ELF-1 (cell line): ENCODE measurements at regions not wholly inside any gene's neighbourhood (a gene's known extent, or its start where the extent isn't known, plus 50 kb on each side); places are given as distances from the start of the nearest gene placed in this dataset.

Experiments used
- DNase-seq: peaks from one replicate; pipeline ENCODE4 v3.0.0-alpha.2; 2016; ENCODE audit warnings: low read depth, low spot score

DNA sequence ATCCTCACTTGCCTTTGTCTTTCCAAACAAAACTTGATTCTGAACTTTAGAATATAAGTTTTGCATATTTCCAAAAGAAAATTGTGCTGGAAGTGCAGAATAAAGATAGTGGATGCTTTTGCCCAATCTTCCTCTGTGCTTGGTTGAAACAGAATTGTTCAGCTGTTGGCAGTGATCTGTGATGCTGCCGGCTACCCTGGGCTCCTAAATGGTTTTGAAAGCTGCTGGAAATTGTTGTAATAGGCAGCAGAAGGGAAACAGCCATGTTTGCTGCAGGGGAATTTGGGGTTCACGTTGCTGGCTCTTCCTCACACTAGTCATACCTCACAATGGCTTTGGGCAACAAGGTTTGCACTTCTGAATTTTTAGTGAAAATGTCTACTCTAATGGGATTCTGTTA is 398.0 kb downstream of the RAPGEF2 start:
- DNase-seq: no peak

DNA sequence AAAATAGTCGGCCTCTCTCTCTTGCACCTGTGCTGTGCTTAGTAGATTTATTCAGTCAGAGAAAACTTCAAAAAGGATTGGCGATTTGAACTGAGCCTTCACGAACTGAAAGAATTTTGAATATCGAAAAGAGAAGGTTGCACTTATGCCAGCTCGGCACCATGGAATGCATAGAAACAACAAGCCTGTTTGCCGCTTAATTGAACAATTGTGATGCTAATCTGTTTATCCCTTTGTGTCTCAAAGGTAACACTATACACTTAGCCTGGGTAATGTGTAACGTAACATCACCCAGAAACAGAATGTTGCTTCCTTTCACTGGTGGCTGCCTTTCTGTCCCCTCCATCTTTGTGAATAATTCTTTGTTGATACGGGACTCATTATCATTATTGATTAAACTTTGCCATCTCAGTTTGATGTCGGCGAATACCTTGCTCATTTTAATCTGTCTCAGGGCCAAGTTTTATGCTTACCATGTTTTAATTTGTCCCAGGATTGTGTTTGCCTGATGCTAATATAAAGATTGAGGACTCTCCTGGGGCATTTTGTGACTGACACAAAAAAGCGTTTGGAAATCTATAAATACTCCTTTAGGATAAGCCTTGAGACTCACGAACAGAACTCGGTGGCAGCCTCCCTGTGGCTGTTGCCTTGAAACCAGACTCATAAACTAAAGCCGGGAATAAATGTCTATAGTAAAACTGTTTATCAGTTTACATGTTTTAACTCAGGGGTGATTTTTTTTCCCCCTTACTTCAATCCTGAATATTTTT is 400.5 kb downstream of the RAPGEF2 start:
- DNase-seq: peak; percentile 22

DNA sequence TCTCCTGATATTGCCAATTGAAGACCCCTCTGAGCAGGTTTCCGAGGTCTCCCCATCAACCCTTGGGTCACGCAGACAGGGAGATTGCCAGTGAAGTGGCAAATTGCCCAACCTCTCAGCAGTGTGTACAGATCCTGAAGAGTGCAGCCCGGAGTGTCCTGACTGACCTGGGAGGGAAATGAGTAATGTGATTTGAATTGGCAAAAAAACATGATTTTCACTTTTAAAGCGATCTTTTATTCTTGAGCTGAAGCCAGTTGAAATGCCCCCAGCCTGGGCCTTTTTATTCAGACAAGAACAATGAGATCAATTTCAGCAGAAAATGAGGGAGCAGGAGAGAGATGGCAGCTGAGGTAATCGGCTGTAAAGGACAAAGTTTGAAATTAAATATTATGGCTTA is 401.8 kb downstream of the RAPGEF2 start:
- no peak for DNase-seq

DNA sequence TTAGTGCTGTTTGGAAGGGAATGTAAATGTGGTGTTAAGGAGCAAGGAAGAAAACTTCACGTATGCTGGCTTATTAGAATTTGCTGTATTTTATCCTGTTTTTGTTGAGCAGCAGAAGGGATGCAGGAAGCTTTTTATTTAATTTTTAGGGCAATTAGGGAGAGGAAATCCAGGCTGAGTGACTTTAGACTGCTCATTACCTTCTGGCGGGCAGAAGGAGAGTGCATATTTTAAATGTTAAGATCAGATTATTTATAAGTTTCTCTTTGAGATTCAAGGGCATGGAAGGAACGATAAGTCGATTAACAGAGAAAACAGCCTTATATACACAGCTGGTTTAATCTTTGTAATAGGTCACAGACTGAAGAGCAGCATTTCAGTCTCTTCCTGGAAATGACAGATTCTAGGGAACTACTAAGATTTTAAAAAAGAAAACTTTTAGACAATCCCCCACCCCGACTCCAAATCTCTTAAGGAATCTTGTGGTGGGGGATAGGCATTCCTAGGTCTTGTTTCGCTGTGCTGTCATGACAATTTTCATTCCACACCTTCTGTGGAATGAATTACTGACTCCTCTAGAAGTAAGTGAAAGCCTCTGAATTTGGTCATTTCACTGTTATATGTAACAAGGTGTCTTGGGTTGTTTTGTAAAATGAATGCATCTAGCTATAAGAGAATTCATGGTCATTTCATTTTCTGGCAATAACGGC is 402.5 kb downstream of the RAPGEF2 start:
- DNase-seq: no peak

DNA sequence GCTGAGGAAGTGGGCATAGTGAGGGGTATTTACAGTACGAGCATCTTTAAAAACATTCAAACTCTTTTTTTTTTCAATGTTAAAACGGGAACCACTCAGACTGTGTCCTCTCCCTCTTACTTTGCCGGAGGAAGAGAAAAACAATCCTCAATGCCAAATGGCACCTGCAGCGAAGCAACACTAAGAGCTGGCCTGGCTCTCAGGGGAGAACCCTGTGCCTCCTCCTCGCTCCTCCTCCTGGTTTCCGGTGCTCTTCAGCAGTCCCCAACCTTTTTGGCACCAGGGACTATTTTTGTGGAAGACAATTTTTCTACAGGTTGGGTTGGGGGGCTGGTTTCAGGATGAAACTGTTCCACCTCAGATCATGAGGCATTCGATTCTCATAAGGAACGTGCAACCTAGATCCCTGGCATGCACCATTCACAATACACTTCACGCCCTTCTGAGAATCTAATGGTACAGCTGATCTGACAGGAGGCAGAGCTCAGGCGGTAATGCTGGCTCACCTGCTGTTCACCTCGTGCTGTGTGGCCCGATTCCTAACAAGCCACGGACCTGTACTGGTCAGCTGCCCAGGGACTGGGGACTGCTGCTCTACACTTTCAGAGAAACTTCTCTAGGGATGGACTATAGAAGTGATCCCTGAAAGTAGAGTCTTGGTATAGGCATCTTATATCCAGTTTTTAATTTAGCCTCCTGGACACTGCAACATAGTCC is 404.1 kb downstream of the RAPGEF2 start:
- DNase-seq: no peak

DNA sequence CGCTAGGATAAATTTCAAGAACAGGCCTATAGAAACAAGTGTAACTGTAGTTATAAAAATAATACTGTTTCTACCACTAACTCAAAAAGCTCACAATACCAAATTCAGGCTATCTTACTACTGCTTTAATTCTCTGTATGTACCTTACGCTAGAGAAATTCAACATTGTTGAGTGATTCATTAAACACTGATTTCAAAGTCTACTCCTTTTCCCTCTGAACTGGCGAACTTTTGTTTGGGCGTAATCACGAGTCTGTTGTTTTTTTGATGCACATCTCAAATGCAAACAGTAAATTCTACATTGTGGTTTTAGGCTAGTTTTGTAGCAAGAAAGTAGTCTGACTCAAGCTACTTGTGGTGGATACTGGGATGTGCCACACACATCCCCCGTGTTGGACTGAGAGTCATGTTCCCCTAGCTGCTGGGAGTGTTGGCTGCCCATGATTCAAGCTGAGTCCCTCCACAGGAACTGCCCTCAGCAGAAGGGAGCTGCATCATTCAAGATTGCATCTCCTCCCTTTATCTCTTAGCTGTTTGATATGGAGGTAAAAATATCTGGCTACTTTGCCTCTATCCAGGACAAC is 406.1 kb downstream of the RAPGEF2 start:
- no peak for DNase-seq

DNA sequence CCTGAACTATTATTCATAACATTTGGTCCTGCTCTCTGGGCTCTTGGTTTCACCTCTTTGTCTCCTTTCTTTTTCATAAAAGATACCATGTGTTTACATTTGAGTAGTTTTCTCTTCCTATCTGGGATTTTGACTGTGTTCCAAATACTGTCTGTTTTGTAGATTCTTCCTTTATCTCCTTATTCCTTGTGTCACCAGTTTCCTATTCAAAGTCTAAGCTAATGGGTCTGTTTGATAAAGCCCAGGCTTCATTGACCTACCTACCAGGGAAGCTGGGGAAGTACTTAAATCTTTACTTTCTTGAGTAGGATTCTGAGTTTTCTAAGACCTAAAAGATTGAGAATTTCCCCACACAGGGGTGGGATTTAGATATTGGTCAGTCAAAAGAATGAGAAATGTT is 409.5 kb downstream of the RAPGEF2 start:
- no peak for DNase-seq

DNA sequence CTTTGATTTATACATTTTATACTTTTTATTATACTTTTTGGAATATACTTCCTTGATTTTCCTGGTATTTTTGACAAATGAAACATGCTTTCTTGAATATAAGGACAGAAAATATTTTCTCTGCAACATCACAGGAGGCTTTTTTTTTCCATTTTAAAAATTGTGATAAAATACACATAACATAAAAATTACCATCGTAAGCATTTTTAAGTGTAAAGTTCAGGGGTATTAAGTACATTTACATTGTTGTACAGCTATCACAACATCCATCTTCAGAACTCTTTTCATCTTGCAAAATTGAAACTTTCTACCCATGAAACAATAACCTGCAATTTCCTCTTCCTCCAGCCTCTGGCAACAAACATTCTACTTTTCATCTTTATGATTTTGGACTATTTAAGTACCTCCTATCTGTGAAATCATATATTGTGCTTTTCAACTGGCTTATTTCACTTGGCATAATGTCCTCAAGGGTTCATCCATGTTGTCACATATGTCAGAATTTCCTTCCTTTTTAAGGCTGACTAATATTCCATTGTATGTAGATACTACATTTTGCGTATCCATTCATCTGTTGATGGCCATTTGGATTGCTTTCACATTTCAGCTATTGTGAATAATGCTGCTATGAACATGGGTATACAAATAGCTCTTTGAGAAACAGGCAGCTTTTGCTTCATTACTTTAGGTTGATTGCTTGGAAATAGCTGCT is 412.6 kb downstream of the RAPGEF2 start:
- no peak for DNase-seq

DNA sequence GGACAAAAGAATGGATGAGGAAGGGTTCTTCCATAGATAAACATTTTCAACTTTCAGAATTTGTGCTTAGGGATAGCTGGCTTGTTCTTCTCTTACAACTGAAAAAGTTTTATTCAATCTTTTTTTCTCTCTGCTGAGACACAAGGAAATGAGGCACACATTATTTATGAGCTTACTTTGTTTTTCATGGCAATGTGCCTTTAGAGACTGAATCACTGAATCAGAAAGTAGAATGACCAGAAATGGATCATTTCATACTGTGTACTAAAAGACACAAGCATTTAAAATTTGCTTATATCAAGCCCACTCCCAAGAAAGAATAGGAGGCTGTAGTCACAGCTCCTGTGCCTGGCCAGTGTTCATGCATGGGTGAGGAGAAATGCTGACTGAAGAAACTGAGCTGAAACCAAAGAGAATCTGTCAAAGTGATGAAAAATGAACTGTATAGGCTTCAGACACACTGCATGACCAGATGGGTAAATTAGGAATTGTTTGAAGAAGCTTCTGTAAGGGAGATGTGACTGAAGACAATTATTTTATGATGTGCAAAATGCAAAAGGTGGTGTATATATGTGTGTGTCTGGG is 413.8 kb downstream of the RAPGEF2 start:
- no peak for DNase-seq

DNA sequence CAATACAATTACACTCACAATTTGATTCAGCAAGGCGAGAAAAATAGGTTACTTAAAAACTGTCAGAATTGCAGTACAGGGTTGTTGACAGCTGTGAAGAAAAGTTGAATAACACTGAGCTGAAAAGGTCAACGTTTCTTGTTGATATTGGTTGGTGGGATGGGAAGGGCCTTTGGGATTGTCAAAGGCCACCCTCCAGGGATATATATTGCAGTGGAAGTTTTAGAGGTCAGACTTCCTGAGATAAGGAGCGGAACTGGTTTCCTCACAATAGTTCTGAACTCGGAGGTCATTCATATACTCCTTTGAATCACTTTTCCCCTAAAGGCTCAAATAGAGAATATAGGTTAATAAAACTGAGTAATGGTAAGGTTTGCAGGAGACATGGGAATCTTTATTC is 417.2 kb downstream of the RAPGEF2 start:
- DNase-seq: no peak

DNA sequence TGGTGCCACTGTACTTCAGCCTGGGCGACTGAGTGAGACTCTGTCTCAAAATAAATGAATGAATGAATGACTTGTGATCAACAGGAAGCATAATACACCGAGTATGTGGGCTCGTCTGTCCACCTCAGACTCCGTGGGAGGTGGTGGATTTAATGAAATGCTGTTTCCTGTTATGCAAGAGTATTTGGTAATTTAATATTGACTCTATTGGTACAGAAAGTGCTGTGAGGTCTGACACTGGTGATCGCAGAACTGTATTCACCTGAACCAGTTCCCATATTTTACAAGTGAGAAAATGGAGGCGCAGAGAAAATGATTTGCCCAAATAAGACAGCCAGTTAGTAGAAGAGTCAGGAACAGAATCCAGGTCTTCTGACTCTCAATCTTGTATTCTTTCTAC is 423.3 kb downstream of the RAPGEF2 start:
- DNase-seq: no peak

DNA sequence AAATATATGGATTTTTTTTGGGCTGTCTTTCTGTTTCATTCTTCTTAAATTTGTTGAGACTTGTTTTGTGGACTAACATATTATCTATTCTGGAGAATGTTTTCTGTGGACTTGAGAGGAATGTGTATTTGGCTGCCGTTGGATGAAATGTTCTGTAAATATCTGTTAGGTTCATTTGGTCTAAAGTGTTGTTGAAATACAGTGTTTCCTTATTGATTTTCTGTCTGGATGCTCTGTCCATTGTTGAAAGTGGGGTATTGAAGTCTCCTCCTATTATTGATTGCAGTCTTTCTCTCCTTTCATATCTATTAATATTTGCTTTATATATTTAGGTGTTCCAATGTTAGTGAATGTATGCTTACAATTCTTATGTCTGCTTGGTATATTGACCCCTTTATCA is 431.8 kb downstream of the RAPGEF2 start:
- DNase-seq: no peak

DNA sequence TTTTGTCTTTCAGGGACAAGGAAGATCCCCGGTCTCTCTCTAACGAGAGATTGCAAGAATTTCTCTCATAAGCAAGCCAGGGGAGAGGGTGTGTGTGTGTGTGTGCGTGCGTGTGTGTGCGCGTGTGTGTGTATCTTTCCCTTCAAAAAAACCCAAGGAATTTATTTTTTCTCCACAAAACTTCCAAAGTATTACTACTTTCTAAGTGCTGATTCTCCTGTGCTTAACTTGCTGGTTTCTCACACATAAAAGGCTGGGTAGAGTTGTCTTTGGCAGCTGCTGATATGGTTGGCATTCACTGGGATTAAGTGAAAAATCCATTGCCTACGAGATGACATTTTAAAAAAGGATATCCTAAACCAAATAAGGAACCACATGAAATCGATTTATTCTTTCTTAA is 435.7 kb downstream of the RAPGEF2 start:
- DNase-seq: no peak

DNA sequence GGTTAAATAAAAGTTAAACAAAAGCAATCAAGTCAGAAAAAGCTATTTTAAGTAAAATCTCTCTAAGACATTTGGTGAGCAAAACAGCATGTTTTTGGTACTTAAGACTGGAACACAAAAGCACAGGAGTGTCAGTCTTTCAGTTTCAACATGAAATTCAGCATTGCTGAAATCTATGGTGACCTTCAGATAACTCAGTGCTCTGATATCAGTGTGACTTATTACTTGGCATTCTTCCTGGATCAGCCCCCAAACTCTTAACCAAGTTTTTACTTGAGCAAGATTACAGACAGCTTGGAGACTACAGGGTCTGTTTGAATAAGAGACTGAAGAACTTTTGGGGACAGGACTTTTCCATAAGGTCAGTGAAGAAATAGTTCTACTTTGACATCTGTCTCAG is 437.2 kb downstream of the RAPGEF2 start:
- no peak for DNase-seq

DNA sequence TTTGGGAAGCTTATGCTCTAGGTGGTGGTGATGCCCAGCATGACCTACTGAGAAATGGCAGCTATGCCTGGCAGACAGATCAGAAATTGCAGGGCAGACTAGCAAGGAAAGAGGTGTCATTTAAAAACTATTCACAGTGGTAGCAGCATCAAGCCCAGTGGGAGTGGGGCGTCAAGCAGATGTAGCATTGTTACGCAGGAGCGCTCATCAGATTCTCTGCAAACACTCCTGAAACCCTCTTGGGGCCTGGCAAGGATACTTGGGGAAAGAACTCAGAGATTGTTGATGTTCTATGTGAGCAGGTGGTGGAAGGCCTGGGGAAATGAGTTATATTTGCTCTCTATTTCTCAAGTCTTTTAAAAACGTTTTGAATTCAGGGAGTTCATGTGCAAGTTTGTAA is 437.6 kb downstream of the RAPGEF2 start:
- no peak for DNase-seq

DNA sequence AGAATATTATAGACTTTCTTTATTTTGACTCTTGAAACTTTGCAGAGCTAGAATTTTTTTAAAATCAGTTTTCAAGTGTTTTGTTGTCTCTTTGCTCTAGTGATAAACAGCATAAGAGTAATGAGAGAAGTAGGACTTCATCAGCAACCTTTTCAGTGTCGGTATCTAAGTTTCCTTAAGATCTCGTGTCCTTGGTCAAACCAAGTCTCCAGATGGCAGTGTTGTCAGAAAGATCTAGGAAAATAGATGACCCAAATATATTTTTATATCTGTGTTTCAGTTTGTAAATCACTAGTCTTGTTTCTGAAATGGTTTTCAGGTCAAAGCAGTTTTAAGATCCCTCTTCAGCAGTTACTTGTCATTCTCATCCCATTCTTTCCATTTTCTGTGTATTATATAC is 438.3 kb downstream of the RAPGEF2 start:
- DNase-seq: no peak

DNA sequence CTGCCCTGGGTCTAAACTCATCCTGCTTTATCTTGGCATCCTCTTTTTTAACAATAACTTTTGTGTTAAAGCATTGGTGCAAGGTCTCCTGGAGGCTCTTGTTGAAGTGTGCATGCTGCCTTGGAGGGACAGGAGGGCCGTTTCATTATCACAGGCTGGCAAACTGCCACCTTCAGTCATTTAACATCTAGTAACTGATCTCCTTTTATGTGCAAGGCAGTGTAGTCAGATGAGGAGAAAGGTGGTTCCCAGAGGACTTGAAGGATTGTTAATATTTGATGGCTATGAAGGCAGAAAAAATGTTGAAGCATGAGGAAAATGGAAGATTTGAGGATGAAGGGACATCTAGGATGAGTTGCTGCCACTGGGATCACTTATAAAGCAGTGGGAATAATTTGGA is 439.4 kb downstream of the RAPGEF2 start:
- DNase-seq: no peak

DNA sequence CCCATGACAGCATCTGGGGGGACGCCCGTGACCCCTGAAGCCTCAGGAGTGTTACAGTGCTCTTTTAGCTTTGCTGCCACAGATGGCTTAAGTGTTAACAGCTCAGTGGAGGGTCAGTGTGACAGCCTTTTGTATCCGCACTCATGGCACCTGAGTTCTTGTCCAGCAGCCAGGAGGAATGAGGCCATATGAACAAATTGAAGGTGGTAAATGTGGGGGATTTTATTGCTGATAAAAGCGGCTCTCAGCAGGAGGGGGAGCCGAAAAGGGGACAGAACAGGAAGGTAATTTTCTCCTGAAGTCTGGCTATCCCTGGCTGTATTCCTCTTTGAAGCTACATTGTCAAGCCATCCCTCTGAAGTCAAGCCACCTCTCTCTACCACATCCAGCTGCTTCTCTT is 441.0 kb downstream of the RAPGEF2 start:
- no peak for DNase-seq

DNA sequence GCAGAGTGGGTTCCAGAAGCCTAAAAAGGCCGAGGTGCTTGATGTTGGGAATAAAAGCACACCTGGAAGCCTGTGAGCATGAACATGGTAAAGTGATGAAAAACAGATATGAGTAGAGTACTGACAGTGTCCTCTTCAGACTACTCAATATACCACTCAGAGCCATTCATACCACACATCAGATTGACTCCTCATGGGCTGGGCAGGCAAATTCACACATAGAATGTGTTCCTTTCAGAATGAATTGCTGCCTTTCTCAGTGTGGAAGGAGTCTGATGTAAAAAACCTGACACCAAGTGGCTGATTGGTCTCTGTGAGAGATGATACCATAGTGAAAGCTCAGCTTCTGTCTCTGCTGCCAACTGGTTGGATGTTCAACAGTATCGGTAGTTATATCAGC is 442.7 kb downstream of the RAPGEF2 start:
- DNase-seq: no peak

DNA sequence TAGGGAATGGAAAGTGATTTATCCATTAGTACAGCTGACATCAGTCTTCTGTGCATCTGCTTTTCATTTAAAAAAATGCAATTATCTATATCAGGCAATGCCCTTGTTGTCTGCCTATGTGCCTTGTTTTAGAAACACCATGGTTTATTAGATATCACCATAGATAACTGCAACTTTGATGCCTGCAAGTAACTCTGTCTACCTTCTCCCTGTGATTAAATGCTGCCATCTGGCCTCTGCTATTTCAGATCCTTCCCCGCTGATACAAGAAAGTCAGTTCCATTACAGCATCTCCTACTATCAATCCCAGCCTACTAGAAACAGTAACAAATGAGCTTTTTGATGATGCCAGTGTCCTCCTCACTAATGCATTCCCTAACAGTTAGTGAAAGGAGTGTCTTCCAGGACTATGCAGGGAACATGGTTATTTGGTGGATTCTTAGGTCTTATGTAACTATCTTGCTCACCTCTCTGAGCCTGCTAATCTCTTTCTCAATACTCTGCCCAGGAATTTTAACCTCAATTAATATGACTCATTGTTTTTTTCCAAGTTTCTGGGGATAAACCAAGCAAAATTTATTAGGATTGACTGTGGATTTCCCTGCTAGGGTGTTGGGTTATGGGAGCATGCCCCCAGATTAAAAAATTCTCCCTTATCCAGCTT is 444.9 kb downstream of the RAPGEF2 start:
- no peak for DNase-seq

DNA sequence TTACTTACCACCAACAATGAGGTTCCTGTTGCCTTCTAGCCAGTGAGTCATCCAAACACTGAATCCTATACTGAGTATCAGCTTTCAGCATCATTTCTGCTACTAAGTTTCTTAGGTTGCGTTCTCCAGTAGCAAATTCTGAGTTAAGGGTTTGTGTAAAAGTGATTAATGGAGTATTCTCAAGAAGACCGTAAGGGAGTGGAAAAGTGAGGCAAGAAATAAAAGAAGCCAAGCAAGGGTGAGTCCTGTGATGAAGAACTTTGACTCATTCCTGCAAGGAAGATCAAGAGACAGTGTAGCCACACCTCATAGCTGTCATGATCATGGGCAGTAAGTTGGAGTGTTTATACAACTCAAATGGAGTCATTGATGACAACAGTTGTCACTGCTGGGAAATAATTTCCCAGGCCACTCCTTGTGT is 446.2 kb downstream of the RAPGEF2 start:
- DNase-seq: no peak
